Brain pericyte (primary cell): ENCODE measurements at regions not wholly inside any gene's neighbourhood (a gene's known extent, or its start where the extent isn't known, plus 50 kb on each side); places are given as distances from the start of the nearest gene placed in this dataset.

ENCODE experiments used
- DNase-seq: peaks from one replicate; pipeline ENCODE4 v3.0.0-alpha.2; 2012; ENCODE audit warnings: low read depth, low spot score

DNA sequence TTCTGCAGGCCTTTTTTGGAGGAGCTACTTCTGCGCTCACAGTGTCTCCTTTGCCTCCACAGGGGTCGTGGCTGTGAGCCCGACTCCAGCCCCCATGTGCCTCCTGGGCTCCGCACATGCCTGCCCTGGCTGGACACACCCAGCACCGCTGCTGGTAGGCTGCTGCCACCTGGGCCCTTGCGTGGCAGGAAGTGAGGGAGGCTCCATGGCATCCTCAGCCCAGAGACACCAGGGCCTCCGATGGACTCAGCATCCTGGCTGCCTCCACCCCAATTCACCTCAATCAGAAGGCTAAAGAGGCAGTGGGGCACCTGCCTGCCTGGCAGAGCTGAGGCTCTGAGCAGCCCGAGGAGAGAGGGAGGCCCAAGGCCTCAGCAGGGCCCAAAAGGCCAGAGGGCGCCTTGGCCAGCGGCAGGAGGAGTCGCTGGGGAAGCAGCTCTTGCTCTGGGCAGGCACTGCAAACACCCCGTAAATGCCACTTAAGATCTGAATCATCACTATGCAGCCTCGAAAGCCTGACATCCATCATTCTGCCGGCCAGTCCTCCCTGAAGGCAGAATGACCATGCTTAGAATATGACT lies 68.3 kb upstream of the OTOS start:
- DNase-seq, result no peak

DNA sequence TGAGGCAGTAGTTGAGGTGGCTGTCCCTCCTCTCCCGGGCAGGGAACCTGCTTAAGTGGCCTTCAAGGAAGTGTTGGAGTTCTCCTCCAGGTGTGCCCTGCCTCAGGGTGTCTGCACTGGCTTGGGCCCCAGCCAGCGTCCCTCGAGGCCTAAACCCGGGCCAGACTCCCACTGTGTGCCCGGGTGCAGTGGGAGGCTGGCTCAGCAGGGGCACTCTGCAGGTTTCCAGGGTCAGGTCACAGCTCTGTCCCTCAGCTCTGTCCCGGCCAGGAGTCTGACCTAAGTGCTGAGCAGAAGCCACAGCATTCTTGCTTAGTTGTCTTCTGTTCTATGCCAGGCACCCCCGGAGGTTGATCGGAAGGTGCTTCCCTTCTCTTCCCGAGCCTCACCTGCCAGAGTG lies 69.0 kb upstream of the OTOS start:
- DNase-seq, result no peak

DNA sequence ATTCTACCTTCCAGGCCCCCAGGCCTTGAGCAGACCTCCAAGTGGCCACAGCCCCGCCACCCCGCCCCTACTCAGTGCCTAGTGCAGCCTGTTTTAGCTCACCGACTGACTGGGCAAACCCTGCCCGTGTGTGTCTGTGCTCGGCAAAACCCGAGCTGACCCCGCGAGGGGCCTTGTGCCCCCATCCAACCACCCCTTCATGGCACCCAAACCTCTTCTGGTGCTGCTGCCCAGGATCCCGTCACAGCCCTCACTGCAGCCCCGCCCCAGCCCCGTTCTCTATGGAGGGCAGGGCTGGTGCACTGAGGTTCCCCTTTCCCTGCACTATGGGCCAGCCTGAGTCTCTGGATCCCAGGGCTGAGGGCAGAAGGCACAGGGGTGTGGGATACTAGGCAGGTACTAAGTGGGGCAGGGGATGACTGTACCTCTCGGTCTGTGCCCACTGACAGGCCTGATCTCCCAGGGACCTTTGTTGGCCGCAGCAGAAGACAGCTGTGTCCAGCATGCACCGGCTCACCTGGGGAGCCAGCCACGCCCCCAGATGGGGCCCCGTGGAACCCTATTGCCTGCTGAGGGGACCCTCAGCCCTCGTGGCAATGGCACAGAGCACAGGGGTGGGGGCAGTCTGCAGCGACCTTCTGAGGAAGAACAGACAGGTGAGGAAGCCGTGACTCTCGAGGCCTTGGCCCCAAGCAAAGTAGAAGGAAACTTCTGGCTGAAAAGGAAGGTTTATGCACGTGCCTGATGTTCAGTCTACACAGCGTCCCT lies 69.9 kb upstream of the OTOS start:
- DNase-seq, result no peak

GRCh38 chr2:240211096-240211495 lies 70.6 kb upstream of the OTOS start:
- DNase-seq, result no peak

DNA sequence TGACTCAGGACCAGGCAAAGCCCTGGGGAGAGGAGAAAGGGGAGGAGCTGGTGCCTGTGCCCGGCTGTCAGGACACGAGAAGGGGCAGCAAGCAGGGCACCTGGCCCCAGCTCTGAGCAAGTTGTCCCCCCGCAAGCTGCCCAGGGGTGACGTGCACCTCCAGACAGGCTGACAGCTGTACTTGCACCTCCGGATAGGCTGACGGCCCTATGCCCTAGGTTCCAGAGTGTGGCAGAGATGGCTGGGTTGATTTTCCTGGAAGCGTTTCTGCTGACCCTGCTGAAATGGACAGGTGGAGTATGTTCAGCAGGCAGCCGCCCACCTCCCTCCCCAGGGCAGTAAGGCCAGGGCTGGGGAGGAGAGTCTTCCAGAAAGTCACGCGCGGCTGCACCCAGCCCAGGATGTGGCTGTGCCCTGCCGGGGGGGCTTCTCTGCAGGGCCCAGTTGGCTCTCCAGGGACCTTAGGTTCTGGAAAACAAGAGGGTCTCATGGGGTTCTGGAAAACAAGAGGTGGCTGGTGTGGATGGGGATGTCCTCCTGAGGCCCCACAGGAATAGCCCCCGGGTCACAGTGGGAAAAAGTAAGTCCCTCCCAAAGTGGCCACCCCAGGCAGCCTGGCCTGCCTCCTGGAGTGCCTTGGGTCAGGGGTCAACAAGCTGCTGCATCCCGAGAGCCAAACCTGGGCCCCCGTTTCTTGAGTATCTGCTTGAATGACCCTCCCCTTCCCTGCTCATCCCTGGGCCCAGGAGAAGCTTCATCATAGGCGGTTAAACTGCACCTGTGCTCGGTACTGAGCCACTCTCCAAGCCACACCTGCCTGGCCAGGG lies 71.4 kb upstream of the OTOS start:
- no peak for DNase-seq

DNA sequence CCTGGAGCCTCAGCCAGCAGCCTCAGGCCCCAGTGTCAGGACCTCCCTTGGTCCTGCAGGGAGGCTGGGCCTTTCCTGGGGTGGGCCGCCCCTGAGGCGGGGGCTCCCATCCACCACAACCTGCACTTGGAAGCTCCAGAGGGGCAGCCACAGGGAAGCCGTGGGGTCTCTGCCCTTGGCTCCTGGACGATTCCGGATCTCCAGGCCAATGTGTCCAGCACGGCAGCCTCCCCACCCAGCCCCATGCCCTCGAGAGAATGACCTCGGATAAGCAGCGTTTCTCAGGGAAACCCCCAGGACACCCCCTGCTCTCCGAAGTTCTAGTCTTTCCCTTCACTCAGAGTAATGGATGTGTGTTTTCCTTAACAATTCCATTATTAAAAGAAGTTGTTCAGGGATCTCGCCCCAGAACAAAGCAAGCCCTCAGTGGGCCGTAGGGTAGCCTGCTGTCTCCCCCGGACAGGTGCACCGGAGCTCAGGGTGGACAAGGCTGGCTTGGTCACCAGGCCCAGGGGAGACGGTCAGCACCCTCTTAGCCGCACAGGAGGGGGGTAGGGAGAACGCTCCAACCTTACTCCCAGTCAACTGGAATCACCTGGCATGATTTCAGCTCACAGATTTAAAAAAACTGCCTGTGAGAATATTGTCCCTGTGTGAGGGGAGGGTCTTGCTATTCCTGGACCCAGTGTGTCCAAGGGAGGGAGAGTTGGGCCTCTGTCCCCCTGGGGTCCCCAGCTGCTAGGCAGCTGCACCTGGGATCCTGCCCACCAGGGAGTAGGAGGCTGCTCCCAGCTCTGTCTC lies 72.2 kb upstream of the OTOS start:
- no peak for DNase-seq

- no peak for DNase-seq
Observed at GRCh38 chr2:240213226-240213475, 72.7 kb upstream of the OTOS start.

- no peak for DNase-seq
Observed at GRCh38 chr2:240213476-240214421, 73.3 kb upstream of the OTOS start.

GRCh38 chr2:240214790-240215675 lies 74.6 kb upstream of the OTOS start:
- no peak for DNase-seq

DNA sequence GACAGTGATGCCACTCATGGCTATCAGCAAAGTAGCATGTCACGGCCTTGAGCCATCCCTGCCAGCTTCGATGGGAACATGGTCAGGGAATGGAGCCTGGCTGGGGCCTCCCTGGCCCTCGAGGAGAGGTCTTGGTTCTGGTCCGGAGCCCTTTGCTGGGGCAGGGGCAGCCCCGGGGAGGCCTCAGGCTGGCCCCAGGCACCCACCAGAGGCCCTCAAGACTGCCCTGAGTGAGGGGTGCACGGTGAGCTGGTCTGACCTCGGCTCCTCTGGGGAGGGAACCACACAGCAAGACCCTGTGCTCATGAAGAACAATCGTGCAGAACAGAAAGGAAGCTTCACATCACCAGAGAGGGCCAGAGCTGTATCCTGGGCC lies 75.2 kb upstream of the OTOS start:
- no peak for DNase-seq

- no peak for DNase-seq
Observed at GRCh38 chr2:240216167-240216566, 75.7 kb upstream of the OTOS start.

DNA sequence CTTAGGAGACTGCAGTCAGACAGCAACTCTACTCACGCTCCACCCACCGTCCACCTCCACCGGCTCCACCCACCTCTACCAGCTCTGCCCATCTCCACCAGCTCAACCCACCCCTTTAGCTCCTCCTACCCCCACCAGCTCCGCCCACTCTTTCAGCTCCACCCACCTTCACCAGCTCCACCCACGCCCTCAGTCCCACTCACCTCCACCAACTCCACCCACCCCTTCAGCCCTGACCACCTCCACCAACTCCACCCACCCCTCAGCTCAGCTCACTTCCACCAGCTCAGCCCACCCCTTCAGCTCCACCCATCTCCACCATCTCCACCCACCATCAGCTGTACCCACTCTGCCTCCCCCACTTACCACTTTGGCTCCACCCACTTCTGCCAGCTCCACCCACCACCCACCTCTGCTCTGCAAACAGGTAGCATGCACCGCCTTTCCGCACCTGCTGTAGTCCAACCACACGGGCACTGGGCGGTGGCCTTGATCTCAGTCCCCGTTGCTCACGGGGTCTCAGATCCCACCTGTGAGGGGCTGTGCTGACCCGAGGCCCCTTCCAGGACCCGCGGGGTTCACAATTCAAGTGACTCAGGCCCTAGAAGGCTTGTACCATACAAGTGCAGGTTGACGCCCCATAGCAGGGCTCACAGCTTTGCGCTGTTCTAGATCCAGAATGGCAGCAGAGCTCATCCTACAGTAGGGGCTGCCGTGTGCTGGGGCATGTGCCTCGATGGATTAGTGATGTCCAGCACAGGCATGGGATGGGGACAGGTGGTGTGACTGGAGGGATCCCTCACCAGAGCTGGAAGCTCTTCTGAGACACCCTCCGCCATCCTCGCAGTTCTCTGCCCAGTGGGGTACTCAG lies 77.2 kb upstream of the OTOS start:
- no peak for DNase-seq

DNA sequence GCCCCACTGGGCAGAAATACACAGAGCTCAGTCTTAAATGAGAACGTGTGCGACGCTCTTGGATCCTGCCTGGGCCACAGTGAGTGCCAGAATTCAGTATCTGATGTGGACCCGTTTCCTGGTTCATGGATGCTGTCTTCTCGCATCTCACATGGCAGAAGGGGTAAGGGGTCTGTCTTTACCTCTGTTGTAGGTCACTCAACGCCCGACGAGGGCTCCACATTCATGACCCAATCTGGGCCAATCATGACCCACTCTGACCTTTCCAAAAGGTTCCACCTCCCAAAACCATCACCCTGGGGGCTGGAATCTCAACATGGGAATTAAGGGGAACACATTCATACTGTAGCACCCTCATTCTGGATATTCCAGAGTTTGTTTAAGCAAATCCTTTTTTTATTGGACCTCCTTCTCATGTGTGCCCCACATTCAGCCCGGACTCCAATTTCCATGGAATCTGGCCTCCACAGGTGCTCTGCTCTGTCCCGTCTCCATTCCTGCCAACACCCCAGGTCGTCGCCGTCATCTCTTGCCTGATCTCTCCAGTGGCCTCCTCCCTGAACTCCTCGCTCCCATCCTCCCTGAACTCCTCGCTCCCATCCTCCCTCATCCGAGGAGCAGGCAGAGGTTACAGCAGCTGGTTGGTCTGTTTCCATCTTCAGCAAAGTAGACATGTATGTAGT lies 78.9 kb upstream of the OTOS start:
- DNase-seq, result no peak

DNA sequence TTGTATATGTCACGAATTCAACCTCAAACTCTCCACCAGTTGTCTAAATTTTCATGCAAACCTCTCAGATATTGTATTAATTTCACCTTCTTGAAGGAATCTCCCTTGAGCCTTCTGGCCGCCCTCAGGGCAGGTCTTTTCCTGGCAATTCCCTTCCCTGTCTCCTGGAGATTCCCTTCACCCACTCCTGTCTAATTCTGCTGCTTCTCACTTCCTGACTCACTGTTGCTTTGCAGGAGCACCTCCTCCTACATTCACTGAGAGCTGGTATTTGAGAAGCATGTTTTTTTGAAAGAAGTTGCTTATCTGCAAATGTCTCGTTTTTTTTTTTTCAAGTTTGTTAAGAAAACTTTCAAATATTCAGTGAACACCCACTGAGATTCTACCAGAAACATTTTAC lies 79.9 kb upstream of the OTOS start:
- no peak for DNase-seq

- no peak for DNase-seq
Observed at GRCh38 chr2:240223631-240224030, 83.2 kb upstream of the OTOS start.

DNA sequence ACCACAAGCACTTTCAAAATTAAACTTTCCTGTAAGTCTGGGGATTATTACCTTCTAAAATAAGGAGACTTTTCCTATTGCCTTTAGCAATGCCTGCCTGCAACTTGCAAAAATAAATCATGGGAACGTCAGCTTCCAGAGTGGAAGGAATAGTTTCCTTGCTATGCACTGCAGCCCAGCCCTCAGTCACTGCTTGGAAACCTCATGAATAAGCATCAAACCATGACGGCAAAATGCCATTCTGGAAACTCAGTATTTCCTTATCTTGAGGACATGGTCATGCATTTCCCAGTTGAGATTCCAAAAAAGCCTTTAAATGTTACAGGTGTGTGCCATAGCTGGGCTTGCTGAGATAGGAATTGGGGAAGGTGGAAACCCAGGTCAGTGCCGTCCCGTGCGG lies 84.2 kb upstream of the OTOS start:
- DNase-seq, result no peak

- no peak for DNase-seq
Observed at GRCh38 chr2:240225131-240225530, 84.7 kb upstream of the OTOS start.

- DNase-seq, result no peak
Observed at GRCh38 chr2:240225660-240226475, 85.4 kb upstream of the OTOS start.
